MM.1S (cell line): ENCODE measurements at regions not wholly inside any gene's neighbourhood (a gene's known extent, or its start where the extent isn't known, plus 50 kb on each side); places are given as distances from the start of the nearest gene placed in this dataset.

Experiments
- DNase-seq: peaks from one replicate; pipeline ENCODE4 v3.0.0-alpha.2; 2015
- H2AFZ ChIP-seq: fragments of 300-600 bp; sonication (generic); 2 replicates; pipeline ENCODE4 v1.6.0; 2016; ENCODE audit warnings: antibody characterized with exemption, low read length
- H3F3A ChIP-seq: fragments of 300-600 bp; sonication (generic); 2 replicates; pipeline ENCODE4 v1.6.1; 2016; ENCODE audit warnings: mild to moderate bottlenecking, antibody characterized with exemption, low read length, moderate library complexity, mixed read lengths; ENCODE audit not compliant: insufficient read depth
- H3K27ac ChIP-seq: fragments of 300-600 bp; sonication (generic); 2 replicates; pipeline ENCODE4 v1.5.1; 2016; ENCODE audit warnings: mild to moderate bottlenecking, low read length
- H3K27me3 ChIP-seq: fragments of 300-600 bp; sonication (generic); replicated peaks from 2 replicates; pipeline ENCODE4 v1.6.0; 2016; ENCODE audit warnings: low read length; ENCODE audit not compliant: insufficient read depth
- H3K36me3 ChIP-seq: fragments of 300-600 bp; sonication (generic); replicated peaks from 2 replicates; pipeline ENCODE4 v1.6.1; 2016; ENCODE audit warnings: mild to moderate bottlenecking, low read length, mixed read lengths; ENCODE audit not compliant: insufficient read depth
- H3K4me1 ChIP-seq: fragments of 300-600 bp; sonication (generic); 2 replicates; pipeline ENCODE4 v1.6.1; 2016; ENCODE audit warnings: low read length, mixed read lengths
- H3K4me2 ChIP-seq: fragments of 300-600 bp; sonication (generic); 2 replicates; pipeline ENCODE4 v1.6.0; 2016; ENCODE audit warnings: low read depth, low read length
- H3K4me3 ChIP-seq: fragments of 300-600 bp; sonication (generic); 2 replicates; pipeline ENCODE4 v1.5.1; 2016; ENCODE audit warnings: low read length, mixed read lengths
- H3K79me2 ChIP-seq: fragments of 300-600 bp; sonication (generic); 2 replicates; pipeline ENCODE4 v1.6.1; 2016; ENCODE audit warnings: mixed run types, low read length, mixed read lengths
- H3K9ac ChIP-seq: fragments of 300-600 bp; sonication (generic); 2 replicates; pipeline ENCODE4 v1.6.1; 2016; ENCODE audit warnings: low read length, mixed read lengths
- H3K9me2 ChIP-seq: fragments of 300-600 bp; sonication (generic); replicated peaks from 2 replicates; pipeline ENCODE4 v1.6.1; 2016; ENCODE audit warnings: mild to moderate bottlenecking, low read length, mixed read lengths; ENCODE audit not compliant: insufficient read depth
- H3K9me3 ChIP-seq: fragments of 300-600 bp; sonication (generic); replicated peaks from 2 replicates; pipeline ENCODE4 v1.6.1; 2016; ENCODE audit warnings: mild to moderate bottlenecking, low read length, mixed read lengths; ENCODE audit not compliant: insufficient read depth
- H4K20me1 ChIP-seq: fragments of 300-600 bp; sonication (generic); 2 replicates; pipeline ENCODE4 v1.6.1; 2016; ENCODE audit warnings: mild to moderate bottlenecking, low read length, moderate library complexity, mixed read lengths; ENCODE audit not compliant: insufficient read depth
- CTCF ChIP-seq: fragments of 300-600 bp; sonication (generic); IDR thresholded peaks from 2 replicates; pipeline ENCODE4 v1.5.1; 2016; ENCODE audit warnings: antibody characterized with exemption, low read length, mixed read lengths
- EZH2 ChIP-seq: fragments of 300-600 bp; sonication (generic); optimal IDR thresholded peaks from 2 replicates; pipeline ENCODE3; 2017; ENCODE audit warnings: low read depth, mild to moderate bottlenecking, antibody characterized with exemption, low read length, mixed read lengths
- EZH2phosphoT487 ChIP-seq: fragments of 300-600 bp; sonication (generic); IDR thresholded peaks from 2 replicates; pipeline ENCODE4 v1.6.1; 2018; ENCODE audit warnings: antibody characterized with exemption, low read length

- H3F3A ChIP-seq, result peaks cover 23% of the 10 kb centered on the region
- H3K9ac ChIP-seq, result peak overlapping the region; percentile 59
- H3K27me3 ChIP-seq, result no peaks in the 10 kb centered on the region
- H3K4me1 ChIP-seq, result peaks cover 36% of the 10 kb centered on the region
- H4K20me1 ChIP-seq, result no peaks in the 10 kb centered on the region
- no peaks in the 10 kb centered on the region; the same call in 1 of the 2 replicates for H3K9me3 ChIP-seq
- peak overlapping the region; percentile 39 for H2AFZ ChIP-seq
- TF ChIP-seq CTCF (no peak), EZH2 (no peak), EZH2phosphoT487 (no peak)
- H3K79me2 ChIP-seq, result no peaks in the 10 kb centered on the region
- peak overlapping the region; percentile 35; the same call in 1 of the 2 replicates for H3K4me3 ChIP-seq
- H3K27ac ChIP-seq, result peak overlapping the region; percentile 94
- DNase-seq, result peak; percentile 89
- peak overlapping the region; percentile 74 for H3K4me2 ChIP-seq
- H3K9me2 ChIP-seq, result no peaks in the 10 kb centered on the region
- H3K36me3 ChIP-seq, result no peaks in the 10 kb centered on the region
These were observed 311.1 kb downstream of the PRDM2 start for GRCh38 chr1:14011132-14011531.

- no peaks in the 10 kb centered on the region for H3K27me3 ChIP-seq
These were observed 311.9 kb downstream of the PRDM2 start for GRCh38 chr1:14011888-14012287.

GRCh38 chr1:14014929-14015328, 314.9 kb downstream of the PRDM2 start:
- peaks cover 39% of the 10 kb centered on the region for H3K4me1 ChIP-seq
- H3K9ac ChIP-seq, result no peak overlapping the region
- H3F3A ChIP-seq, result peaks cover 22% of the 10 kb centered on the region
- TF ChIP-seq EZH2phosphoT487 (no peak), EZH2 (no peak), CTCF (no peak)
- H3K36me3 ChIP-seq, result no peaks in the 10 kb centered on the region
- DNase-seq, result no peak
- H3K4me3 ChIP-seq, result no peak overlapping the region
- H3K27ac ChIP-seq, result no peak overlapping the region
- no peaks in the 10 kb centered on the region for H3K79me2 ChIP-seq
- no peak overlapping the region for H2AFZ ChIP-seq
- H3K9me2 ChIP-seq, result no peaks in the 10 kb centered on the region
- no peak overlapping the region for H3K4me2 ChIP-seq
- no peaks in the 10 kb centered on the region for H3K27me3 ChIP-seq
- no peaks in the 10 kb centered on the region for H4K20me1 ChIP-seq
- H3K9me3 ChIP-seq, result no peaks in the 10 kb centered on the region

More at GRCh38 chr1:14011888-14012287, 311.9 kb downstream of the PRDM2 start:
- Histone ChIP-seq H2AFZ (no peak overlapping the region), H3F3A (peaks cover 23% of the 10 kb centered on the region), H3K9me2 (no peaks in the 10 kb centered on the region), H3K27ac (peak overlapping the region; percentile 94), H3K9ac (peak overlapping the region; percentile 42), H4K20me1 (no peaks in the 10 kb centered on the region), H3K4me3 (peak overlapping the region; percentile 18; the same call in 1 of the 2 replicates), H3K36me3 (no peaks in the 10 kb centered on the region), H3K4me2 (peak overlapping the region; percentile 74), H3K9me3 (no peaks in the 10 kb centered on the region; the same call in 1 of the 2 replicates), H3K4me1 (peaks cover 34% of the 10 kb centered on the region), H3K79me2 (no peaks in the 10 kb centered on the region)
- no peak for TF ChIP-seq EZH2phosphoT487
- no peak for DNase-seq

- no peak overlapping the region for H3K27ac ChIP-seq
- no peaks in the 10 kb centered on the region for H3K27me3 ChIP-seq
- H2AFZ ChIP-seq, result no peak overlapping the region
- no peaks in the 10 kb centered on the region for H3K36me3 ChIP-seq
- peaks cover 12% of the 10 kb centered on the region for H3F3A ChIP-seq
- no peaks in the 10 kb centered on the region for H3K79me2 ChIP-seq
- H3K9me3 ChIP-seq, result no peaks in the 10 kb centered on the region
- H3K9me2 ChIP-seq, result no peaks in the 10 kb centered on the region
- no peak for DNase-seq
- H4K20me1 ChIP-seq, result no peaks in the 10 kb centered on the region
- no peak overlapping the region for H3K9ac ChIP-seq
- no peak overlapping the region for H3K4me3 ChIP-seq
- H3K4me1 ChIP-seq, result peaks cover 30% of the 10 kb centered on the region
- TF ChIP-seq EZH2, result no peak
- no peak for TF ChIP-seq CTCF
- TF ChIP-seq EZH2phosphoT487, result no peak
- no peak overlapping the region for H3K4me2 ChIP-seq
These were observed 315.9 kb downstream of the PRDM2 start for GRCh38 chr1:14015917-14016316.
